HepG2 (cell line): ENCODE measurements at regions not wholly inside any gene's neighbourhood (a gene's known extent, or its start where the extent isn't known, plus 50 kb on each side); places are given as distances from the start of the nearest gene placed in this dataset.

ENCODE experiments used
- ATAC-seq: fragments of 200-7000 bp; cut with Tn5 transposase; 3 replicates; pipeline ENCODE4 v1.9.1; 2020; ENCODE audit warnings: mild to moderate bottlenecking, moderate library complexity
- BruUV-seq: library from RNA; stranded (reverse); fragments of 400-500 nt; replicated peaks from 2 replicates; lab custom pipeline; 2021; lab: Mats Ljungman, UMichigan
- CTCF ChIA-PET: fragments of 300-600 bp; formaldehyde crosslinking; extraction: SDS; loops from one replicate; lab custom pipeline; 2021; ENCODE audit warnings: low total read pairs, inconsistent platforms, low intra/inter-chr PET ratio; lab: Yijun Ruan, JAX
- POLR2A ChIA-PET: fragments of 350-600 bp; sonication (Branson Sonifier 250); formaldehyde crosslinking; loops from one replicate; lab custom pipeline; 2020; ENCODE audit warnings: antibody characterized with exemption, inconsistent platforms; lab: Yijun Ruan, JAX
- DNase-seq: peaks from one replicate; pipeline ENCODE4 v3.0.0-alpha.2; 2015; ENCODE audit warnings: low spot score
- FAIRE-seq: peaks from 3 replicates; lab custom pipeline; 2011; peaks lifted over from hg19 to GRCh38; lab: Jason Lieb, UNC
- H2AFZ ChIP-seq: one replicate; pipeline ENCODE4 v1.6.1; 2011; ENCODE audit warnings: low read length, inconsistent platforms
- H3K27ac ChIP-seq: fragments of 300-600 bp; 3 replicates; pipeline ENCODE4 v1.8.0; 2011; ENCODE audit warnings: mixed run types, mild to moderate bottlenecking, mixed read lengths, low read length, inconsistent platforms; ENCODE audit not compliant: insufficient read depth; ENCODE audit errors: extremely low read length
- H3K27me3 ChIP-seq, 2 experiments: fragments of 200-600 bp in 1 of 2; 2 replicates in 1 of 2; 3 replicates in 1 of 2; pipeline versions ENCODE4 v1.6.0 to v1.8.0; 2011; ENCODE audit warnings: low read length in 2 of 2, mild to moderate bottlenecking in 2 of 2, moderate library complexity in 2 of 2, inconsistent platforms in 1 of 2; ENCODE audit not compliant: insufficient read depth in 2 of 2, control insufficient read depth in 1 of 2
- H3K36me3 ChIP-seq, 2 experiments: fragments of 200-600 bp in 1 of 2; replicated peaks in 1 of 2; 2 replicates in 1 of 2; 3 replicates in 1 of 2; pipeline versions ENCODE4 v1.5.1 to v1.8.0; 2011; ENCODE audit warnings: low read length in 2 of 2, inconsistent platforms in 1 of 2; ENCODE audit not compliant: insufficient read depth in 2 of 2, control insufficient read depth in 1 of 2
- H3K4me1 ChIP-seq: 2 replicates; pipeline ENCODE4 v1.5.1; 2012; ENCODE audit warnings: low read length, inconsistent platforms; ENCODE audit not compliant: insufficient read depth
- H3K4me2 ChIP-seq: 2 replicates; pipeline ENCODE4 v1.6.0; 2011; ENCODE audit warnings: low read depth, low read length, inconsistent platforms
- H3K4me3 ChIP-seq, 3 experiments: fragments of 200-600 bp in 1 of 3; sonication (generic), shearing (Covaris generic) in 1 of 3; replicated peaks in 1 of 3; 2 replicates each; pipeline ENCODE4 v1.5.1; 2011 to 2016; ENCODE audit warnings: low read length in 3 of 3, inconsistent platforms in 2 of 3, low read depth in 2 of 3, mild to moderate bottlenecking in 2 of 3, control low read depth in 1 of 3, mixed read lengths in 1 of 3; ENCODE audit not compliant: insufficient read depth in 1 of 3
- H3K79me2 ChIP-seq: one replicate; pipeline ENCODE4 v1.6.1; 2011; ENCODE audit warnings: low read length, inconsistent platforms; ENCODE audit not compliant: insufficient read depth
- H3K9ac ChIP-seq: 2 replicates; pipeline ENCODE4 v1.6.0; 2011; ENCODE audit warnings: mild to moderate bottlenecking, low read depth, low read length, inconsistent platforms; ENCODE audit not compliant: insufficient read depth
- H3K9me3 ChIP-seq: 2 replicates; pipeline ENCODE4 v1.5.1; 2012; ENCODE audit warnings: mild to moderate bottlenecking, low read length
- H4K20me1 ChIP-seq: 2 replicates; pipeline ENCODE4 v1.6.0; 2011; ENCODE audit warnings: inconsistent platforms, mild to moderate bottlenecking, low read length, moderate library complexity; ENCODE audit not compliant: insufficient read depth
- CTCF ChIP-seq: sonication (generic); formaldehyde crosslinking; IDR thresholded peaks from 2 replicates; pipeline ENCODE4 v1.5.0; 2020; ENCODE audit warnings: mild to moderate bottlenecking, missing genetic modification reagents, moderate library complexity
- KLF16 ChIP-seq, 2 experiments: sonication (generic) in 1 of 2; formaldehyde crosslinking in 1 of 2; IDR thresholded peaks; 2 replicates each; pipeline versions ENCODE4 v1.6.1 to v1.8.0; 2016 to 2023; ENCODE audit warnings: missing genetic modification reagents in 2 of 2, missing compliant biosample characterization in 1 of 2
- KLF9 ChIP-seq: IDR thresholded peaks from 2 replicates; pipeline ENCODE4 v1.6.1; 2016; ENCODE audit warnings: low read depth
- PTBP1 ChIP-seq: fragments of 200-400 bp; formaldehyde crosslinking; IDR thresholded peaks from 2 replicates; pipeline ENCODE4 v1.6.1; 2018; ENCODE audit warnings: low read length, low read depth; ENCODE audit not compliant: poor library complexity, severe bottlenecking
- TBX3 ChIP-seq: fragments of 450-650 bp; IDR thresholded peaks from 2 replicates; pipeline ENCODE4 v1.6.1; 2017; ENCODE audit warnings: antibody characterized with exemption, mild to moderate bottlenecking, inconsistent platforms, borderline replicate concordance
- ZBTB46 ChIP-seq: sonication (generic); formaldehyde crosslinking; IDR thresholded peaks from 2 replicates; pipeline ENCODE4 v1.4.0; 2020; ENCODE audit warnings: mild to moderate bottlenecking, missing genetic modification reagents, borderline replicate concordance
- ZNF17 ChIP-seq: sonication (generic); formaldehyde crosslinking; IDR thresholded peaks from 2 replicates; pipeline ENCODE4 v1.5.0; 2020; ENCODE audit warnings: mild to moderate bottlenecking, missing genetic modification reagents
- ZNF337 ChIP-seq: sonication (generic); formaldehyde crosslinking; IDR thresholded peaks from 2 replicates; pipeline ENCODE4 v1.5.1; 2020; ENCODE audit warnings: missing genetic modification reagents, low read depth, mild to moderate bottlenecking, borderline replicate concordance
- ZNF430 ChIP-seq: sonication (generic); formaldehyde crosslinking; IDR thresholded peaks from 2 replicates; pipeline ENCODE4 v1.9.0; 2021; ENCODE audit warnings: mild to moderate bottlenecking, missing genetic modification reagents
- ZNF574 ChIP-seq: sonication (generic); formaldehyde crosslinking; IDR thresholded peaks from 2 replicates; pipeline ENCODE4 v1.4.0; 2020; ENCODE audit warnings: missing genetic modification reagents
- ZNF674 ChIP-seq: sonication (generic); formaldehyde crosslinking; IDR thresholded peaks from 2 replicates; pipeline ENCODE4 v1.5.0; 2020; ENCODE audit warnings: low read depth, mild to moderate bottlenecking, missing genetic modification reagents
- WGBS: methylation state at CpG from one replicate; pipeline ENCODE4 v1.1.6; 2017; ENCODE audit warnings: low lambda C conversion rate; 5-methylcytosine and 5-hydroxymethylcytosine counted together
- in situ Hi-C: cut with HindIII; loops from 2 replicates; pipeline ENCODE4 v1.10.0; 2017; ENCODE audit warnings: low pct_unique_long_range_greater_than_20kb; ENCODE audit not compliant: extremely low pct_ligation_motif_present
- intact Hi-C: fragments of 100-400 bp; cut with micrococcal nuclease; formaldehyde crosslinking; loops from one replicate; pipeline ENCODE4 v1.10.0; 2022; ENCODE audit not compliant: unreplicated experiment

DNA sequence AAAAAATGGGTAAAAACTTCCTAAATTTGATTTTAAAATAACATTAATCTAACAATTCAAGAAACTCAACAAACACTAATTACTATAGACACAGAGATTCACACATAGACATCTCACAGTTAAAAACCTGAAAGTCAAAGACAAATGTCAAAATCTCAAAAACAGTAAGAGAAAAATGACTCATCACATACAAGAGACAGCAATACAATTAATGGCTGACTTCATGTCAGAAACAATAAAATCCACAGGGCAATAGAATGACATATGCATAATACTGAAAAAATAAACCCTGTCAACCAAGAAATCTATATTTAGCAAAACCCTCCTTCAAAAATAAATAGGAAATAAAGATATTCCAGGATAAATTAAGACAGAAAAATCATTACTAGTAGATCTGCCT, 200.4 kb downstream of the CEMIP2 start:
- ChIA-PET CTCF (no interaction called here), POLR2A (no interaction called here)
- Histone ChIP-seq H3K27me3 (0 out of 5 replicates have a peak, but pooled peaks cover 0 to 1% of the 10 kb centered on the region in 2 experiments), H3K27ac (no peak overlapping the region), H3K79me2 (no peaks in the 10 kb centered on the region), H3K4me1 (no peaks in the 10 kb centered on the region), H3K9ac (no peak overlapping the region), H4K20me1 (no peaks in the 10 kb centered on the region), H3K4me3 (no peak overlapping the region), H3K36me3 (no peaks in the 10 kb centered on the region), H2AFZ (no peak overlapping the region), H3K4me2 (no peak overlapping the region), H3K9me3 (no peaks in the 10 kb centered on the region)
- DNase-seq (no peak), FAIRE-seq (no peak), ATAC-seq (no peak)
- in situ Hi-C loops (no loop called here), intact Hi-C loops (no loop called here)
- TF ChIP-seq ZNF430 (CRISPR knock-in tag), result no peak
- TF ChIP-seq ZNF574 (CRISPR knock-in tag), result no peak
- no peak for TF ChIP-seq PTBP1
- no peak for TF ChIP-seq ZNF674 (CRISPR knock-in tag)
- TF ChIP-seq ZNF17 (CRISPR knock-in tag), result no peak
- no TSS peak for BruUV-seq

- H3K36me3 ChIP-seq, result no peaks in the 10 kb centered on the region
- no peaks in the 10 kb centered on the region for H4K20me1 ChIP-seq
- peaks cover 0 to 18% of the 10 kb centered on the region in 2 experiments; a peak in 1 of 5 replicates for H3K27me3 ChIP-seq
- H3K79me2 ChIP-seq, result no peaks in the 10 kb centered on the region
- no peak overlapping the region for H2AFZ ChIP-seq
- ATAC-seq (no peak), FAIRE-seq (no peak), DNase-seq (no peak)
- intact Hi-C loops, result no loop called here
- ChIA-PET POLR2A (no interaction called here), CTCF (no interaction called here)
- H3K4me2 ChIP-seq, result no peak overlapping the region
- in situ Hi-C loops, result no loop called here
- H3K27ac ChIP-seq, result no peak overlapping the region
- no peaks in the 10 kb centered on the region for H3K9me3 ChIP-seq
- no TSS peak for BruUV-seq
- no peak overlapping the region for H3K9ac ChIP-seq
- 4% methylated on average over 2 of the region's 4 CpGs for WGBS
- TF ChIP-seq KLF9 (CRISPR knock-in tag), result no peak
- TF ChIP-seq KLF16 (CRISPR knock-in tag; IDR thresholded peaks at IDR 0.05), result no peak
- TF ChIP-seq TBX3, result no peak
- TF ChIP-seq ZBTB46, result no peak
- no peak for TF ChIP-seq ZNF337 (CRISPR knock-in tag)
- no peak for TF ChIP-seq CTCF (CRISPR knock-in tag)
- no peaks in the 10 kb centered on the region for H3K4me1 ChIP-seq
- no peak overlapping the region for H3K4me3 ChIP-seq
These were observed 206.2 kb downstream of the CEMIP2 start for GRCh38 chr9:71562140-71562539.
